ENCODE measurements at regions not wholly inside any gene's neighbourhood (a gene's known extent, or its start where the extent isn't known, plus 50 kb on each side); places are given as distances from the start of the nearest gene placed in this dataset.

DNA sequence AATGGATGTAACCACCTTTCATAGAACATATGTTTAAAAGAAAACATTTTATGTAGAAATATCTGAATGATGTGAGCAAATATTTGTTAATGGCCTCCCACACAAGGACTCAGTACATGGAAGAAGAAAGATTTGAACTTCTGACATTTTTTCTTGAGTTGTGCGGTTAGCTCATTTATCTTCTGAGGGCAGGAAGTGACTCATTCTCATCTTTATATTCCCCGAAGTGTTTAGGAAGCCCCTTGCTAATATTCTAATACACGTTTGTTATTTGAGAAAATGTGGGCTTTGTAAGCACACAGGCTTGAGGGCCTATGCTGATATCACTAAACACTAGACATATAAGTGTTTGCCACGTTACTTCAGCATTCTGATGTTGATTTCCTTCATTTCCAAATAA lies 392.5 kb upstream of the PTBP2 start:
- TF ChIP-seq, protein P1, sequence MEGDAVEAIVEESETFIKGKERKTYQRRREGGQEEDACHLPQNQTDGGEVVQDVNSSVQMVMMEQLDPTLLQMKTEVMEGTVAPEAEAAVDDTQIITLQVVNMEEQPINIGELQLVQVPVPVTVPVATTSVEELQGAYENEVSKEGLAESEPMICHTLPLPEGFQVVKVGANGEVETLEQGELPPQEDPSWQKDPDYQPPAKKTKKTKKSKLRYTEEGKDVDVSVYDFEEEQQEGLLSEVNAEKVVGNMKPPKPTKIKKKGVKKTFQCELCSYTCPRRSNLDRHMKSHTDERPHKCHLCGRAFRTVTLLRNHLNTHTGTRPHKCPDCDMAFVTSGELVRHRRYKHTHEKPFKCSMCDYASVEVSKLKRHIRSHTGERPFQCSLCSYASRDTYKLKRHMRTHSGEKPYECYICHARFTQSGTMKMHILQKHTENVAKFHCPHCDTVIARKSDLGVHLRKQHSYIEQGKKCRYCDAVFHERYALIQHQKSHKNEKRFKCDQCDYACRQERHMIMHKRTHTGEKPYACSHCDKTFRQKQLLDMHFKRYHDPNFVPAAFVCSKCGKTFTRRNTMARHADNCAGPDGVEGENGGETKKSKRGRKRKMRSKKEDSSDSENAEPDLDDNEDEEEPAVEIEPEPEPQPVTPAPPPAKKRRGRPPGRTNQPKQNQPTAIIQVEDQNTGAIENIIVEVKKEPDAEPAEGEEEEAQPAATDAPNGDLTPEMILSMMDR (IDR thresholded peaks at IDR 0.05; ENCODE audit: insufficient read depth, low read depth, low read length): no peak
- TF ChIP-seq EZH2 (IDR thresholded peaks at IDR 0.05; ENCODE audit: insufficient read depth, low read length): no peak

Measured in astrocyte (in vitro differentiated cells and primary cell).